HG03520 (cell line): ENCODE measurements at regions not wholly inside any gene's neighbourhood (a gene's known extent, or its start where the extent isn't known, plus 50 kb on each side); places are given as distances from the start of the nearest gene placed in this dataset.
"Not testable (repeated sequence)": the region's sequence is repeated elsewhere in the genome, so short reads cannot be mapped to it uniquely, and the experiment has no call there.

Experiments used
- ATAC-seq: cut with Tn5 transposase; IDR thresholded peaks from one replicate; pipeline ENCODE4 v1.9.1; 2021; ENCODE audit warnings: mild to moderate bottlenecking, moderate library complexity; ENCODE audit not compliant: unreplicated experiment

GRCh38 chr10:77740396-77740795, 102.8 kb upstream of the KCNMA1 start:
- not testable (repeated sequence) for ATAC-seq

- ATAC-seq = no peak
Measured at GRCh38 chr10:77738496-77739158, 101.0 kb upstream of the KCNMA1 start.

GRCh38 chr10:77737608-77738007, 100.0 kb upstream of the KCNMA1 start:
- ATAC-seq = no peak

GRCh38 chr10:77735136-77735535, 97.5 kb upstream of the KCNMA1 start:
- ATAC-seq = not testable (repeated sequence)

- no peak for ATAC-seq
Measured at GRCh38 chr10:77732213-77733003, 94.8 kb upstream of the KCNMA1 start.

- ATAC-seq = no peak
Measured at GRCh38 chr10:77727481-77727880, 89.9 kb upstream of the KCNMA1 start.

- no peak for ATAC-seq
Measured at GRCh38 chr10:77726732-77727131, 89.1 kb upstream of the KCNMA1 start.

GRCh38 chr10:77726301-77726700, 88.7 kb upstream of the KCNMA1 start:
- ATAC-seq = no peak

- no peak for ATAC-seq
Measured at GRCh38 chr10:77724820-77725219, 87.2 kb upstream of the KCNMA1 start.

- no peak for ATAC-seq
Measured at GRCh38 chr10:77723376-77723775, 85.8 kb upstream of the KCNMA1 start.

GRCh38 chr10:77722956-77723355, 85.3 kb upstream of the KCNMA1 start:
- ATAC-seq = not testable (repeated sequence)

- no peak for ATAC-seq
Measured at GRCh38 chr10:77721815-77722214, 84.2 kb upstream of the KCNMA1 start.

GRCh38 chr10:77718957-77719356, 81.3 kb upstream of the KCNMA1 start:
- no peak for ATAC-seq

- not testable (repeated sequence) for ATAC-seq
Measured at GRCh38 chr10:77718312-77718711, 80.7 kb upstream of the KCNMA1 start.

GRCh38 chr10:77717336-77717735, 79.7 kb upstream of the KCNMA1 start:
- no peak for ATAC-seq

GRCh38 chr10:77716458-77717317, 79.1 kb upstream of the KCNMA1 start:
- no peak for ATAC-seq

- ATAC-seq = no peak
Measured at GRCh38 chr10:77715536-77715935, 77.9 kb upstream of the KCNMA1 start.

GRCh38 chr10:77715088-77715487, 77.5 kb upstream of the KCNMA1 start:
- no peak for ATAC-seq

- no peak for ATAC-seq
Measured at GRCh38 chr10:77713521-77714280, 76.1 kb upstream of the KCNMA1 start.

GRCh38 chr10:77712207-77712606, 74.6 kb upstream of the KCNMA1 start:
- no peak for ATAC-seq

- no peak for ATAC-seq
Measured at GRCh38 chr10:77711683-77712049, 74.1 kb upstream of the KCNMA1 start.
